H1 (cell line): ENCODE measurements at regions not wholly inside any gene's neighbourhood (a gene's known extent, or its start where the extent isn't known, plus 50 kb on each side); places are given as distances from the start of the nearest gene placed in this dataset.

ENCODE experiments used
- CTCF ChIA-PET: fragments of 300-600 bp; sonication (Branson Sonifier 250); formaldehyde crosslinking; loops from one replicate; lab custom pipeline; 2021; ENCODE audit not compliant: partially characterized antibody; lab: Charles Lee
- POLR2A ChIA-PET: fragments of 300-600 bp; sonication (Branson Sonifier 250); formaldehyde crosslinking; loops from one replicate; lab custom pipeline; 2021; ENCODE audit warnings: inconsistent platforms; ENCODE audit not compliant: partially characterized antibody; lab: Charles Lee
- DNase-seq, 2 experiments: peaks; one replicate each; pipeline versions ENCODE4 v3.0.0 to v3.0.0-alpha.2; 2010 to 2022; ENCODE audit warnings: low spot score in 2 of 2, low read depth in 1 of 2, mixed read lengths in 1 of 2
- FAIRE-seq: peaks from 2 replicates; lab custom pipeline; 2011; peaks lifted over from hg19 to GRCh38; lab: Jason Lieb, UNC
- H2AFZ ChIP-seq: 2 replicates; pipeline ENCODE4 v1.8.1; 2012; ENCODE audit warnings: low read length, inconsistent platforms
- H2AK5ac ChIP-seq: 2 replicates; pipeline ENCODE4 v1.6.1; 2013; ENCODE audit warnings: low read depth, low read length
- H2BK120ac ChIP-seq: replicated peaks from 2 replicates; pipeline ENCODE3; 2013; ENCODE audit warnings: low read depth, low read length, inconsistent platforms
- H2BK12ac ChIP-seq: 2 replicates; pipeline ENCODE4 v1.6.1; 2013; ENCODE audit warnings: low read depth, low read length
- H2BK15ac ChIP-seq: 2 replicates; pipeline ENCODE4 v1.6.1; 2013; ENCODE audit warnings: low read length
- H2BK20ac ChIP-seq: 2 replicates; pipeline ENCODE4 v1.6.1; 2013; ENCODE audit warnings: low read length
- H2BK5ac ChIP-seq: 2 replicates; pipeline ENCODE4 v1.6.1; 2013; ENCODE audit warnings: low read depth, low read length
- H3K14ac ChIP-seq: 2 replicates; pipeline ENCODE4 v1.6.1; 2013; ENCODE audit warnings: inconsistent platforms; ENCODE audit not compliant: insufficient read length
- H3K18ac ChIP-seq: 2 replicates; pipeline ENCODE4 v1.6.1; 2013; ENCODE audit warnings: low read length; ENCODE audit errors: extremely low read depth
- H3K23ac ChIP-seq: 2 replicates; pipeline ENCODE4 v1.6.1; 2013; ENCODE audit warnings: inconsistent platforms; ENCODE audit not compliant: insufficient read length
- H3K23me2 ChIP-seq: 2 replicates; pipeline ENCODE4 v1.6.1; 2013; ENCODE audit warnings: low read depth, low read length
- H3K27ac ChIP-seq: 2 replicates; pipeline ENCODE4 v1.6.1; 2011; ENCODE audit warnings: low read depth, low read length, inconsistent platforms
- H3K27me3 ChIP-seq, 4 experiments: replicated peaks in 1 of 4; 1 replicate in 1 of 4; 2 replicates in 3 of 4; pipeline versions ENCODE4 v1.6.1 to v1.8.1; 2011 to 2013; ENCODE audit warnings: low read length in 3 of 4, mild to moderate bottlenecking in 3 of 4, inconsistent platforms in 2 of 4, mixed read lengths in 2 of 4, moderate library complexity in 1 of 4; ENCODE audit not compliant: control insufficient read depth in 3 of 4, insufficient read depth in 3 of 4; ENCODE audit errors: extremely low read depth in 1 of 4
- H3K36me3 ChIP-seq, 4 experiments: 2 replicates each; pipeline versions ENCODE4 v1.6.1 to v1.8.1; 2011 to 2013; ENCODE audit warnings: mild to moderate bottlenecking in 4 of 4, low read length in 3 of 4, moderate library complexity in 2 of 4, control low read depth in 1 of 4, inconsistent platforms in 1 of 4; ENCODE audit not compliant: insufficient read depth in 4 of 4, control insufficient read depth in 2 of 4
- H3K4ac ChIP-seq: replicated peaks from 2 replicates; pipeline ENCODE3; 2013; ENCODE audit warnings: low read length, low read depth, mixed read lengths, inconsistent platforms; ENCODE audit not compliant: insufficient read length
- H3K4me1 ChIP-seq, 4 experiments: replicated peaks in 1 of 4; 1 replicate in 1 of 4; 2 replicates in 3 of 4; pipeline versions ENCODE4 v1.6.1 to v1.8.1; 2011 to 2013; ENCODE audit warnings: low read length in 3 of 4, inconsistent platforms in 2 of 4, mixed read lengths in 1 of 4; ENCODE audit not compliant: insufficient read depth in 4 of 4, control insufficient read depth in 3 of 4
- H3K4me2 ChIP-seq, 2 experiments: 2 replicates each; pipeline versions ENCODE4 v1.6.1 to v1.8.1; 2011 to 2013; ENCODE audit warnings: low read depth in 2 of 2, low read length in 2 of 2, control low read depth in 1 of 2, inconsistent platforms in 1 of 2, mild to moderate bottlenecking in 1 of 2; ENCODE audit not compliant: insufficient read depth in 1 of 2
- H3K4me3 ChIP-seq, 4 experiments: fragments of 200-600, 300-600 bp in 1 of 4; sonication (generic), shearing (Covaris generic), sonication (Bioruptor Twin) in 1 of 4; 2 replicates each; pipeline versions ENCODE4 v1.5.1 to v1.8.1; 2011 to 2016; ENCODE audit warnings: low read length in 4 of 4, low read depth in 3 of 4, control low read depth in 2 of 4, inconsistent platforms in 2 of 4, mild to moderate bottlenecking in 2 of 4, mixed read lengths in 1 of 4, moderate library complexity in 1 of 4; ENCODE audit not compliant: insufficient read depth in 2 of 4; ENCODE audit errors: extremely low read depth in 1 of 4
- H3K56ac ChIP-seq: replicated peaks from 2 replicates; pipeline ENCODE3; 2013; ENCODE audit warnings: low read depth, mild to moderate bottlenecking, mixed read lengths, low read length, inconsistent platforms; ENCODE audit not compliant: insufficient read length
- H3K79me1 ChIP-seq: 2 replicates; pipeline ENCODE4 v1.6.1; 2013; ENCODE audit warnings: low read depth, low read length, control low read depth
- H3K79me2 ChIP-seq, 2 experiments: 2 replicates each; pipeline versions ENCODE4 v1.6.1 to v1.8.1; 2012 to 2013; ENCODE audit warnings: low read length in 2 of 2, mild to moderate bottlenecking in 2 of 2, inconsistent platforms in 1 of 2; ENCODE audit not compliant: insufficient read depth in 2 of 2, control insufficient read depth in 1 of 2
- H3K9ac ChIP-seq, 4 experiments: replicated peaks in 1 of 4; 1 replicate in 1 of 4; 2 replicates in 3 of 4; pipeline versions ENCODE4 v1.6.1 to v1.8.1; 2011 to 2013; ENCODE audit warnings: low read depth in 3 of 4, low read length in 3 of 4, control low read depth in 2 of 4, mild to moderate bottlenecking in 2 of 4, moderate library complexity in 2 of 4, inconsistent platforms in 1 of 4; ENCODE audit errors: extremely low read depth in 1 of 4
- H3K9me3 ChIP-seq, 2 experiments: 2 replicates each; pipeline versions ENCODE4 v1.6.1 to v1.8.1; 2012 to 2013; ENCODE audit warnings: mild to moderate bottlenecking in 2 of 2, moderate library complexity in 2 of 2, control low read depth in 1 of 2, inconsistent platforms in 1 of 2, low read depth in 1 of 2, low read length in 1 of 2, mixed read lengths in 1 of 2; ENCODE audit not compliant: insufficient read depth in 2 of 2
- H4K20me1 ChIP-seq, 2 experiments: replicated peaks in 1 of 2; 2 replicates each; pipeline versions ENCODE3 to v1.8.1; 2011 to 2013; ENCODE audit warnings: inconsistent platforms in 2 of 2, low read length in 2 of 2, mild to moderate bottlenecking in 1 of 2; ENCODE audit not compliant: insufficient read depth in 2 of 2, control insufficient read depth in 1 of 2
- H4K5ac ChIP-seq: 2 replicates; pipeline ENCODE4 v1.6.1; 2013; ENCODE audit warnings: low read length, low read depth, mixed read lengths, inconsistent platforms; ENCODE audit not compliant: insufficient read length
- H4K8ac ChIP-seq: 2 replicates; pipeline ENCODE4 v1.8.0; 2013; ENCODE audit warnings: mild to moderate bottlenecking, moderate library complexity, low read length, inconsistent platforms; ENCODE audit not compliant: insufficient read depth; ENCODE audit errors: extremely low read depth
- H4K91ac ChIP-seq: replicated peaks from 2 replicates; pipeline ENCODE3; 2013; ENCODE audit warnings: low read length, mixed read lengths, inconsistent platforms; ENCODE audit not compliant: insufficient read length
- CHD1 ChIP-seq: IDR thresholded peaks from 2 replicates; pipeline ENCODE4 v1.6.1; 2012; ENCODE audit warnings: low read depth, low read length, improper control_type of control experiment
- HDAC6 ChIP-seq: IDR thresholded peaks from one replicate; pipeline ENCODE4 v1.7.1; 2012; ENCODE audit warnings: low read depth, mild to moderate bottlenecking, inconsistent platforms, low read length, moderate library complexity
- RAD21 ChIP-seq, 2 experiments: IDR thresholded peaks in 1 of 2; conservative IDR thresholded peaks in 1 of 2; 2 replicates each; pipeline ENCODE4 v1.6.1; 2011; ENCODE audit warnings: low read depth in 2 of 2, low read length in 2 of 2, improper control_type of control experiment in 1 of 2, inconsistent platforms in 1 of 2, mild to moderate bottlenecking in 1 of 2, moderate library complexity in 1 of 2
- RNF2 ChIP-seq: fragments of 200-900, 300-1000 bp; sonication (generic); IDR thresholded peaks from 2 replicates; pipeline ENCODE4 v1.7.1; 2016; ENCODE audit warnings: borderline replicate concordance, low read depth, mild to moderate bottlenecking, antibody characterized with exemption, low read length; ENCODE audit not compliant: poor library complexity, severe bottlenecking; ENCODE audit errors: missing control alignments
- SP4 ChIP-seq: IDR thresholded peaks from 2 replicates; pipeline ENCODE4 v1.6.1; 2012; ENCODE audit warnings: low read length, inconsistent platforms
- WGBS, 2 experiments: shearing (Covaris generic) in 1 of 2; methylation state at CpG; one replicate each; pipeline versions ENCODE4 v1.1.6 to v1.1.7; 2013 to 2015; ENCODE audit warnings: low lambda C conversion rate in 2 of 2, mixed read lengths in 2 of 2, inconsistent platforms in 1 of 2, low coverage in 1 of 2, missing lambda C conversion rate in 1 of 2; ENCODE audit not compliant: insufficient replicate concordance in 2 of 2, insufficient coverage in 1 of 2, insufficient read length in 1 of 2; ENCODE audit errors: extremely low coverage in 1 of 2, missing lambda C conversion rate in 1 of 2; 5-methylcytosine and 5-hydroxymethylcytosine counted together
- TF ChIP-seq, protein P1 (sequence below): IDR thresholded peaks from 2 replicates; pipeline ENCODE4 v1.6.1; 2012; ENCODE audit warnings: low read length, inconsistent platforms

DNA sequence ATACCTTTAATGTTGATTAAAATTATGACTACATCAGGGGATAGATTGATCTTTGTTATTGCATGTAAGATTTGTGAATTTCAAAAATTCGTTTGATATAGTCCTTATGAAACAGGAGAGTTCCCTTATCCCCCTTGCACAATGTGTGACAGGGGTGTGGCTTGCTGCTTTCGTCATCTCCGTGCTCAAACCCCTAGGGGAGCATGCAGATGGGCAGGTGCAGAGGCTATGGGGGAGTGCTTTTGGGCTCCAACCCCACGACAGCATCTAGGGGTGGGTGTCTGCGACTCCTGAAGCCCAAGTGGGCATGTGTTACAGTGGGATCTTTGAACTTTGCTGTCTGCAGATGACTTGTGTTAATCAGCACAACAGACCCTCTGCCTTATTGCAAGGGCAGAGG, 360.1 kb upstream of the GOLIM4 start:
- no peaks in the 10 kb centered on the region for H3K79me1 ChIP-seq
- no peak overlapping the region; the same call in 1 of the 2 replicates for H4K8ac ChIP-seq
- H3K4me3 ChIP-seq, result no peak overlapping the region
- no peak overlapping the region for H3K18ac ChIP-seq
- no peak overlapping the region for H2AFZ ChIP-seq
- TF ChIP-seq RAD21 (IDR thresholded peaks at IDR 0.05 in 1 of 2, conservative IDR thresholded peaks at IDR 0.05 in 1 of 2; ENCODE audit: low read depth in 2 of 2, low read length in 2 of 2) (no peak), SP4 (no peak), HDAC6 (no peak), CHD1 (no peak), RNF2 (no peak)
- TF ChIP-seq, protein P1, sequence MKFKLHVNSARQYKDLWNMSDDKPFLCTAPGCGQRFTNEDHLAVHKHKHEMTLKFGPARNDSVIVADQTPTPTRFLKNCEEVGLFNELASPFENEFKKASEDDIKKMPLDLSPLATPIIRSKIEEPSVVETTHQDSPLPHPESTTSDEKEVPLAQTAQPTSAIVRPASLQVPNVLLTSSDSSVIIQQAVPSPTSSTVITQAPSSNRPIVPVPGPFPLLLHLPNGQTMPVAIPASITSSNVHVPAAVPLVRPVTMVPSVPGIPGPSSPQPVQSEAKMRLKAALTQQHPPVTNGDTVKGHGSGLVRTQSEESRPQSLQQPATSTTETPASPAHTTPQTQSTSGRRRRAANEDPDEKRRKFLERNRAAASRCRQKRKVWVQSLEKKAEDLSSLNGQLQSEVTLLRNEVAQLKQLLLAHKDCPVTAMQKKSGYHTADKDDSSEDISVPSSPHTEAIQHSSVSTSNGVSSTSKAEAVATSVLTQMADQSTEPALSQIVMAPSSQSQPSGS, result no peak
- 70% methylated on average over 5 of the region's 5 CpGs; no CpG with 5 or more reads in 1 of the 2 experiments for WGBS, 2 experiments
- no peak overlapping the region for H3K4me2 ChIP-seq
- H3K23me2 ChIP-seq, result no peaks in the 10 kb centered on the region
- no peaks in the 10 kb centered on the region for H3K36me3 ChIP-seq
- no peak overlapping the region for H4K91ac ChIP-seq
- H2BK20ac ChIP-seq, result no peak overlapping the region
- H3K9me3 ChIP-seq, result no peaks in the 10 kb centered on the region
- H3K23ac ChIP-seq, result no peak overlapping the region
- H3K4me1 ChIP-seq, result no peaks in the 10 kb centered on the region
- POLR2A ChIA-PET, result no interaction called here
- CTCF ChIA-PET, result interaction anchor here (0.8 kb wide), 1 partner anchor 9 kb away, joined by 3 read pairs; no protein-coding TSS in a partner anchor
- no peak overlapping the region for H3K9ac ChIP-seq
- H4K20me1 ChIP-seq, result peaks cover 0 to 2% of the 10 kb centered on the region in 2 experiments
- DNase-seq (no peak), FAIRE-seq (no peak)
- H2BK120ac ChIP-seq, result no peak overlapping the region
- H4K5ac ChIP-seq, result no peak overlapping the region
- no peak overlapping the region for H2BK12ac ChIP-seq
- no peak overlapping the region for H3K14ac ChIP-seq
- no peak overlapping the region for H2AK5ac ChIP-seq
- H2BK15ac ChIP-seq, result no peak overlapping the region
- no peak overlapping the region for H3K27ac ChIP-seq
- H3K27me3 ChIP-seq, result no peaks in the 10 kb centered on the region
- no peak overlapping the region for H3K56ac ChIP-seq
- H3K79me2 ChIP-seq, result no peaks in the 10 kb centered on the region
- H3K4ac ChIP-seq, result no peak overlapping the region
- no peak overlapping the region for H2BK5ac ChIP-seq
